NCI-H510A (cell line): ENCODE measurements at regions not wholly inside any gene's neighbourhood (a gene's known extent, or its start where the extent isn't known, plus 50 kb on each side); places are given as distances from the start of the nearest gene placed in this dataset.
"Not testable (repeated sequence)": the region's sequence is repeated elsewhere in the genome, so short reads cannot be mapped to it uniquely, and the experiment has no call there.

Source experiments
- DNase-seq: peaks from one replicate; lab custom pipeline; 2025; lab: John Stamatoyannopoulos, UW

- not testable (repeated sequence) for DNase-seq
Measured at GRCh38 chr3:14272959-14273560, 94.4 kb downstream of the LSM3 start.

- DNase-seq: no peak
Measured at GRCh38 chr3:14273901-14274611, 95.4 kb downstream of the LSM3 start.

DNA sequence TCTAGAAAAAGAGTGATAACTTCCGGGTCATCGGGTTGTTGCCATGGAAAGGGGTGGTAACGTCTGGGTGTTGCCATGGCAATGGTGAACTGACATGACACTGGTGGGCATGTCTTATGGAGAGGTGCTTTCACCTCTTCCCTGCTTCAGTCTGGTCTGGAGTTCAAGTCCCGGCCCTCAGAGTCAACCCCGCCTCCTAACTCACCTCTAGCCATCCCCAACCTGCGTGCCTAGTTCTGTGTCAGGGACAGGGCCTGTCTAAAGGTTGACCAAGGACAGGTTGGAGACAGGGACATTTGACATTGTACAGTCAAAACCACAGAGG is 96.0 kb downstream of the LSM3 start:
- DNase-seq: no peak

DNA sequence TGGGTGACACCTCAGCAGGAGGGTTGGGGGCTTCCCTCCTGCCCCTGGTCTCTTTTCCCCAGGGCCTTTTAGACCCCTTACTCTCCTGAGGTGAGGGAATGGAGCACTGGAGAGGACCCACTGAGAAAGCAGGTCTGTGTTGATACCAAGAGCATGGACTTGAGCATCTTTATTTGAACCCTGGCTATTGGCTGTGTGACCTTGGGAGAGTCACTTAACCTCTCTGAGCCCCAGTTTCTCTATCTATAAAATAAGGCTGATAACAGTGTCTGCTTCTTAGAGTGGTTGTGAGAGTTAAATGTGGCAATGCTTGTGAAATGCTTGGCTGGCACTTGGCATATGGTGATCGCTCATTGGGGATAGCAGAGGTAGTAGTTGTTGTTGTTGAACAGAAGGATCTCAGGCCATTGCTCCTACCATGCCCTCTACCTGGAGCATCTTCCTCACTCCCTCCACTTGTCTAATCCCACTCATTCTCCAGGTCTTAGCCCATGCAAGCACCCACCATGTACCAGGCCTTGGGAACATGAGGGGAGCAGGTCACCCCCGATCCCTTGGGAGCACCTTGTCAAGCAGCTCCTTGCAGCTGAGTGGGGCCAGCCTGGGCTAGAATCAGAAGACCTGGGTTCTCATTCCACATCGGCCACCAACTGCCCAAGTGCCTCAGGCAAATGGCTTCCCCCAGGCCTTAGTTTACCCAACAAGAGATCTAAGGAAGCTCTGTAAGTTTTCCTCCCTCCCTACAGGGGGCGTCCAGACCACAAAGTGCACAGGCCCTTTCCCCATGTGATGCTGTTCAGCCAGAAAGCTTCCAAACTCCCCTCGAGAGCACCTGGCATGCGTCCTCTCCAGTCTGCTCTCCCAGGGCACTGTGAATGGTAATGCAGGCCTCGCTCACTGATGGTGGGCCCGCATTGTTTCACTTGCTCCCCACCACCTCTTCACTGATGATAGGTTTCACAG is 96.7 kb downstream of the LSM3 start:
- no peak for DNase-seq

DNA sequence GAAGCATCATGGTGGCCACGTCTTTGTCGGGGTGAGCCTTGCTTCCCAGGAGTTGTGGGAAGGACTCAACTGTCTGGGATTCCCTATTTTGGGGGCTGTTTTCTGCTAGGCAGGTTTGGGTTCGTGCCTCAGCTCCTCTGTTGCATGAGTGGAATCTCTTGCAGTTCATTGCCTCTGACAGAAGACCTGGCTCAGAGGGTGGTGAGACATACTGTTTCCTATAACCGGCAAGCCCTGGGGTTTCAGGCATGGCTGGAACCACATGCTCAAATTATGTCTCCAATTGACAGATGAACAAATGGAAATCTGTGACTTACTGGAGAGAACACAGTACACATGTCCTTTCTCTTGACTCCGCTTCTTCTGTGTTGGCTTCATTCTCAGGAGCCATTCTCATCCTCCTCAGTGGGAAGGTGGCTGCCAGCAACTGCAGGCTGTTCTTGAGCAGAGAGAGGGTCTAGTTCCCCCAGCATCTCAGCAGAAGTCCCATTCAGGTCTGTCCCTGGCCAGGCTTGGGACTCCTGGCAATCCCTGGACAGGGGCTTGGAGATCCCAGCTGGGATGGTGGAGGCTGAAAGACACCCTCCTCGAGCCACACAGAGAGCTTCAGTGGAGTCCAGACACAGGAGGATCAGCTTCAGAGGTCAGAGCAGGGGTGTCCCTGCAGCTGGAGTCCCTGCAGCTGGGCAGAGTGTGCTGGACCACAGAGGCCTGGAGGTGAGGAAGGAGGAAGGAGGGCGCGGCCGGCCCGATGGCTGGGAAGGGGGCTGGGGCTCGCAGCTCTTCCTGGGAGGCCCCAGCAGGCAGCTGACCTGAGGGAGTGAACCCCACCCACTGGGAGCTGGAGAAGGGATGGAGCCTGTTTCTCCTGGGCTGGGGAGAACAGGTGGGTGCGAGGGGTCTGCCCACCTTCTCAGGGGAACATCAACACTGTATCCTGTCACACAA is 97.6 kb downstream of the LSM3 start:
- no peak for DNase-seq

- no peak for DNase-seq
Measured at GRCh38 chr3:14277557-14277956, 98.9 kb downstream of the LSM3 start.

- no peak for DNase-seq
Measured at GRCh38 chr3:14278265-14278798, 99.7 kb downstream of the LSM3 start.

- DNase-seq: no peak
Measured at GRCh38 chr3:14278799-14279625, 100.4 kb downstream of the LSM3 start.

DNA sequence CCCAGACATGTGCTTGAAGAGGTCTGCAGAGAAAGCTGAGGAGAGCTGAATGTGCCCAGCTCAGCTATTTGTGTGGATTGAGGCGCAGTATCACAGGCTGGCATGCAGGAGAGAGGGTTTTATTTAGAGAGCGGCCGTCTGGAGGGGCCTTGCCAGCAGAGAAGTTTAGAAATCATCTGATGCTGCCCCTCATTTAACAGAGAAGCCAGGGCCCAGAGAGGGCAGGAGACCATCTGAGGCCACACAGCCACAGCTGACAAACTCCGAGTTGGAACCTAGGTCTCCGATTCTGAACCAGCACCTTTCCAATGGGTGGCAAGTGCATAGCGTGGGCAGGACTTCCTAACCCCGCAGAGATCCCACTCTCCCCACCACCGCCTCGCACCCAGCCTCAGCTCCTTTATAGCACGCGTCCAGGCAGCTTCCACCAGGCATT is 101.0 kb downstream of the LSM3 start:
- no peak for DNase-seq

DNA sequence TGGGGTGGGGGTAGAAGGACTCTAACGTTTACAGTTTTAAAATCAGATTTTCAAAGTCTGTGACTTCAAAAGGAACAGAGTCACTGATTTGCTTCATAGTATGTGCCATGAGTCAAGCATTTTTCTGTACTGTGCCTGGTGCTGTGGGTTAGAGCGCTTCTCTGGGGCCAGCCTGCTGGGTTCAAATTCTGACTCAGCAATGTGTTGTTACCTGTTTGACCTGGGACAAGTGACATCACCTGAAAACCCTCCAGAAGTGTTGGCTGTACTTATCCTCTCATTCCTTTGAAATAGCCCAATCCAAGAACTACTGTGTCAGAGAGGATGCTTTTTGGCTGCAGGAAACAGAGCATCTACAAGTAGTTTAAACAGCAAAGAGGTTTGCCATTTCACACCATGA is 101.7 kb downstream of the LSM3 start:
- DNase-seq: no peak

GRCh38 chr3:14281053-14281452 is 102.4 kb downstream of the LSM3 start:
- DNase-seq: no peak

DNA sequence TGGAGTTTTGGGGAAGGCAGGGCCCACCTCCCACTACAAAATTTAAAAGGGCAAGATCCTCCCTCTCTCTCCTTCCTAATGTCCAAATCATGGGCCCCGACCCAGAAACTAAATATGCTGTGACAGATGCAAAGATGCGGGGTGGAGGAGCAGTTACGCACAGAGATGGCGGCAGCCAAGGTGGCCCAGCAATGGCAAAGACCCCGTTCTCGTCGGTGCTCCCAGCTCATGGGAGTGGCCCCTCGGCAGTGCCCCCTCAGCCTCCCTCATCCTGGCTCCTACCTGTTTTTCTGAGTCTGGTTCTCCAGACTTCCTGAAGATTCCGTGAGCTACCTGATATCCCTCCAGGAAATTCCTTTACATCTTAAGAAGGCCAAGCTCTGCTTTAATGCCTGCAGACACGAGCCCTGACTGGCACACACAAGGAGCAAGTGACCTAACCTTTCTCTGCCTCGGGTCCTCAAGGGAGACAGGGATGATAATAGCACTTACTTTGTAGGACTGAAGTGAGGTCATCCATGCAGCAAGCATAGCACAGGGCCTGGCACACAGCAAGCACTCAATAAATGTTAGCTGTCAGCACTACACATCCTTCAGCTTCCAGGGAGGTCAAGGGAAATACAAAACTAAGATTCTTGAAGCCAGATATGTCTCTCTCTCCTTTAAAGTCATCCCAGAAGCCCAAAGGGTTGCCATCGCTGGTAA is 103.5 kb downstream of the LSM3 start:
- DNase-seq: no peak

- no peak for DNase-seq
Measured at GRCh38 chr3:14282706-14283075, 104.1 kb downstream of the LSM3 start.

DNA sequence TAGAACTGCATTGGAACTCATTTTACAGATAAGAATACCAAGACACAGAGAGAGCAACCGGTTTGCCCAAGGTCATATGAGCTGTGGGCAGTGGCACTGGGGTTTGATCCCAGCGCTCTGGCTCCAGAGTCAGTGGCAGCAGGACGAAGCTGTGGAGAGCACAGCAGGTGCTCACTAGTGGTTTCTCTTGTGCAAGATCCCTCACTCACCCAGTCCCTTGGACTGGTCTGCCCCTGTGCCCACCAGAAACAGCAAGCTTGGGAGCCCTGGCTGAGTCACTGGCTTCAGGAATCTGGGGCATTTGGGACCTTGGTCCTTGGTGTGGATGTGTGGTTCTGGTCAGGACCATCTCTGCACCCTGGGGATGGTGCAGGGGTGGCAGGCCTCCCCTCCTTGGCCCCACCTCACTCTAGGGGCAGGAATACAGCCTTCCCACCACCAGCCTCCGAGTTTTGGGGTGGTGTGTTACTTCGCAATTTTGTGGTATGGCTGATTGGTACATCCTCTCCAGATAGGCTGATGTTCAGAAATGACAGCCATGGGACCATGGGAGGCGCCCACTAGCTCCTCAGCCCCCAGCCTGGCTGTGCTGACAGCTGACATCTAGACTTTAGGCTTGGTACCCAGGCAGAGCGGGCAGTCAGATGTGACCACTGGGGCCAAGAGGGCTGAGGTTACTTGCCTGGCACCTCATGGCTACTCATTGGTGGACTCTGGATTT is 104.6 kb downstream of the LSM3 start:
- DNase-seq: no peak

- no peak for DNase-seq
Measured at GRCh38 chr3:14283813-14284438, 105.3 kb downstream of the LSM3 start.

DNA sequence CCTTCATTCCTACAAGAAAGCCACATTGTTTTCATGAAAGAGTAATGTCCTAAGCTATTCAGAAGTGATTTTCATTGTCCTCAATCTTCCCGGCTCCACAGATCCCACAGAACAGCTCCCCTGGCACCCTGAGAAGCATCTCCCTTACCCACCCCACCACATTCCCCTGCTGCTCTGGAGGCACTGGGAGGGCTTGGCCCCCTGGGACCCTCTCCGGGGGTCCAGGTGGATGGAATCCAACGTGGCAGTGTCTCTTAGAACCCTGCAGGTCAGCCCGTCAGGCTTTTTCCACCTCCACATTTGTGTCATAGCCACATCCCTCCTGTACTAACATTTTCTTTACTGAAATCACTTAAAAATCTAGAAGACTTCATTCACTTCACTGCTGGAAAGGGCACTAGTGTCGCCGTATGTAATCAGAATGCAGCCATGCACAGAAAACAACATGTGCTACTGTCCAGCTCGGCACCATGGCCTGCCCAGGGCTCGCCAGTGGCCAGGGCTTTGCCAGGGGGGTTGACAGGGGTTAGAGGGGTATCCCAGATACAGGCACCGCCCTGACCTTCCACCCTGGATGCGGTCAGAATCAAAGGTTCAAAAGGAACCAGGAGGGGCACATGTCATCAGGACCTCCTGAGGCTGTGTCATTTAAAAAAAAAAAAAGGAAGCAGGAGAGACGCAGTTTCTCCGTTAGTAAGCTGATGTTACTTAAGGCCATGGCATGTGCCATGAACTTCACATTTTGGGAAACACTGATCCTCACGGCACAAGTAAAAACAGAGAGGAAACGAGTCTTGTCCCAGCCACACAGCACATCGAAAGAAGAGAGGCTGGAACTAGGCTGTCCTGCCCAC is 106.3 kb downstream of the LSM3 start:
- DNase-seq: no peak

DNA sequence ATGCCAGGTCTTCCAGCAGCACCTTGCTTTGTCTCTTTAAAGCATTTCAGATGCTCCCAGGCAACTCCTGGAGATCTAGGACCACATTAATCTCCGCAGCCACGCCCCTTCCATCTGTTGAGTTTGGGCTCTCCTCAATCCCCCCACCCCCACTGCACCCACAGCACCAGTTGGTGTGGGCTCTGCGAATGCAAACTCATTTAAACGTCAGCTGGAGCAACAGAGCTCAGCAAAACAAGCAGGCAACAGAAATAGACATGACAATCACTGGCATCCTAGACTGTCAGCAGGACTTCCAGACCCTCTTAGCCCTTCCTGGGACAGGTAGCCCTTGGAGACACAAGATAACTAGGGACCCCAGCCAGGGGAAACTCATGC is 106.9 kb downstream of the LSM3 start:
- DNase-seq: no peak
